GM19468 (cell line): ENCODE measurements at regions not wholly inside any gene's neighbourhood (a gene's known extent, or its start where the extent isn't known, plus 50 kb on each side); places are given as distances from the start of the nearest gene placed in this dataset.
A peak's percentile ranks its signal among the peaks of the same experiment; 100 is the strongest.
"Not testable (repeated sequence)": the region's sequence is repeated elsewhere in the genome, so short reads cannot be mapped to it uniquely, and the experiment has no call there.

Experiments used
- ATAC-seq: cut with Tn5 transposase; IDR thresholded peaks from one replicate; pipeline ENCODE4 v1.9.1; 2021; ENCODE audit warnings: mild to moderate bottlenecking, moderate library complexity, moderate number of reproducible peaks; ENCODE audit not compliant: unreplicated experiment; ENCODE audit errors: extremely low read depth

DNA sequence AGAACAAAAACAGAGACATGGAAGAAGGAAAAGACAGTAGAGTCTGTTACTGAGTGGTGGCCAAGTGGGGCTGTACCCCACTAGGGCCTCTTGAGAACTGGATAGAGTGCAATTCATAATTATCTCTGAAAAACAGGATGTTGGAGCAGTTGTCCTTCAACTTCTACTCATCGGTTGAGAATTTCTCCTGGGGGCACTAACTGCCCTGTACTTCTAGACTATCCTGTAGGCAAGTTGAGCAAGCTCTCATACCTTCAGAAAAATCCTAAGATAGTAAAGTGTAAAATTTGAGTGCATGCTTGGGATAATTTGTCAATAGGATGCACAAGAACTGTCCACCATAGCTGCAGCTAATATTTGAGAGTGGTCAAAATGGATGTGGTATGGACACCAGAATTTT lies 179.7 kb upstream of the CNKSR2 start:
- no peak for ATAC-seq

DNA sequence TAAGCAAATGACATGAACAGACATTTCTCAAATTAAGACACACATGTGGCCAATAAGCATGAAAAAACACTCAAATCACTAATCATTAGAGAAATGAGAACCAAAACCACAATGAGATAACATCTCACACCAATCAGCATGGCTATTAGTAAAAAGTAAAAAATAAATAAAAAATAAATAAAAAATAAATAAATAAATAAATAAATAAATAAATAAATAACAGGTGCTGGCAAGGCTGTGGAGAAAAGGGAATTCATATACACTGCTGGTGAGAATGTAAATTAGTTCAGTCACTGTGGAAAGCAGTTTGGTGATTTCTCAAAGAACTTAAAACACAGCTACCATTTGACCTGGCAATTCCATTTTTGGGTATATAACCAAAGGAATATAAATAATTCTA lies 167.1 kb upstream of the CNKSR2 start:
- no peak for ATAC-seq

DNA sequence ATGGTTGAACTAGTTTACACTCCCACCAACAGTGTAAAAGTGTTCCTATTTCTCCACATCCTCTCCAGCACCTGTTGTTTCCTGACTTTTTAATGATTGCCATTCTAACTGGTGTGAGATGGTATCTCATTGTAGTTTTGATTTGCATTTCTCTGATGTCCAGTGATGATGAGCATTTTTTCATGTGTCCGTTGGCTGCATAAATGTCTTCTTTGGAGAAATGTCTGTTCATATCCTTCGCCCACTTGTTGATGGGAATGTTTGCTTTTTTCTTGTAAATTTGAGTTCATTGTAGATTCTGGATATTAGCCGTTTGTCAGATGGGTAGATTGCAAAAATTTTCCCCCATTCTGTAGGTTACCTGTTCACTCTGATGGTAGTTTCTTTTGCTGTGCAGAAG lies 155.0 kb upstream of the CNKSR2 start:
- not testable (repeated sequence) for ATAC-seq

DNA sequence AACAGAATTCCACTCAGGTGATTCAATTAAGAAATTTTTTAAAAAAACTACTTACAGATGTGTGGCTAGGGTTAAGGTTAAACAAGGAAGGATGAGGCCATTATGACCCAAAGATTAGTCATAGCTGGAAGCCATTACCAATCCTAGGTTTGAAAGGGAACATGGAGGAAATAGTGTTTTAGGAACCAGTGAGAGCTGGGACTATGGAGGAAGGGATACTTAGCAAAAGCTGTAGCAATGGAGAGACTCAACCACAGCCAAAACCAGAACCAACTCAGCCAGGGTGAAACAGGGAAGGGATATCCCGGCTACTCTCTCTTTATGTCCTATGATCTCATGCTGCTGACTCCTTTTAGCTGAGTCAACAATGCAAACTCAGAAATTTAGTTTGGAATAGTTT lies 148.6 kb upstream of the CNKSR2 start:
- ATAC-seq, result no peak

DNA sequence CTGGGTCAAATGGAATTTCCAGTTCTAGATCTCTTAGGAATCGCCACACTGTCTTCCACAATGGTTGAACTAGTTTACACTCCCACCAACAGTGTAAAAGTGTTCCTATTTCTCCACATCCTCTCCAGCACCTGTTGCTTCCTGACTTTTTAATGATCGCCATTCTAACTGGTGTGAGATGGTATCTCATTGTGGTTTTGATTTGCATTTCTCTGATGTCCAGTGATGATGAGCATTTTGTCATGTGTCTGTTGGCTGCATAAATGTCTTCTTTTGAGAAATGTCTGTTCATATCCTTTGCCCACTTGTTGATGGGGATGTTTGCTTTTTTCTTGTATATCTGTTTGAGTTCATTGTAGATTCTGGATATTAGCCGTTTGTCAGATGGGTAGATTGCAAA lies 145.2 kb upstream of the CNKSR2 start:
- ATAC-seq, result not testable (repeated sequence)

DNA sequence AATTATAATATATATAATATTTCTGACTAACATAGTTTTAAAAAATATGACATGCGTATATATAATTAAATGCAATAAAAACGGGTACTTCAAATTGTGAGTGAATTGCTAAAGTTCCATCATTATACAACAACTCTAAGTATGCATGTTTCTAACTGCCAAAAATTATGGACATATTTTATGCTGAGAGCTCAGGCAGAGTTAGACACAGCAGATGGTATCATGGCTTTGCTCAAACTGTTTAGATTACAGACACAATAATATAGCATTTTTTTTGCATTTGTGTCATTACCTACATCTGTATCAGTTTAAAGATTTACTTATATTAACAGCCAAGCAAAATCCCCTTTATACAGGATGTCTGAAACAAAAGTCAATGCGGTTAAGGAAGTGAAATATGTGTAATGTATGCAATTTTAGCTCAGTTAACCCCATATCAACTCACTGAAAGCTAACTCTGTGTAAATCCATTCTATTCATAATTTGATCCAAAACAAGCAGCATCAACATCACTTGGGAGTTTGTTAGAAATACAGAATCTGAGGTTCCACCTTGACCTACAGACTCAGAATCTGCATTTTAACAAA lies 119.1 kb upstream of the CNKSR2 start:
- peak; percentile 50 for ATAC-seq

DNA sequence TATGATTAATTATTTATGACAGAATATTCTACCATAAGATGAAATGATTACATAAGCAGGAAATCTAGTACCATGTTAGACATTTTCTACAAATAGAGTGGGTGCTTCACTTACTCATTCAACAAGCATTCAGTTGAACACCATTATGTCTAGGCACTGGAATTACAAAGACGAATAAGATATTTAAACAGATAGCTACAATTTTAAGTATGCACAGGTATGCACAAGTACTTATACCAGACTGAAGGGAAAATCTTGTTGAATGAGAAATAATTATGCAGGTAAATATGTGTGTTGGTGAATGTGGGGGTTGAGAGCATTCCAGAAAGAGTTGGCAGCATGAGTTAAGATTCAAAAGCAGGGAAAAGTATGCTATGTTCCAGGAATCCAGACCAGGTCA lies 107.3 kb upstream of the CNKSR2 start:
- no peak for ATAC-seq

DNA sequence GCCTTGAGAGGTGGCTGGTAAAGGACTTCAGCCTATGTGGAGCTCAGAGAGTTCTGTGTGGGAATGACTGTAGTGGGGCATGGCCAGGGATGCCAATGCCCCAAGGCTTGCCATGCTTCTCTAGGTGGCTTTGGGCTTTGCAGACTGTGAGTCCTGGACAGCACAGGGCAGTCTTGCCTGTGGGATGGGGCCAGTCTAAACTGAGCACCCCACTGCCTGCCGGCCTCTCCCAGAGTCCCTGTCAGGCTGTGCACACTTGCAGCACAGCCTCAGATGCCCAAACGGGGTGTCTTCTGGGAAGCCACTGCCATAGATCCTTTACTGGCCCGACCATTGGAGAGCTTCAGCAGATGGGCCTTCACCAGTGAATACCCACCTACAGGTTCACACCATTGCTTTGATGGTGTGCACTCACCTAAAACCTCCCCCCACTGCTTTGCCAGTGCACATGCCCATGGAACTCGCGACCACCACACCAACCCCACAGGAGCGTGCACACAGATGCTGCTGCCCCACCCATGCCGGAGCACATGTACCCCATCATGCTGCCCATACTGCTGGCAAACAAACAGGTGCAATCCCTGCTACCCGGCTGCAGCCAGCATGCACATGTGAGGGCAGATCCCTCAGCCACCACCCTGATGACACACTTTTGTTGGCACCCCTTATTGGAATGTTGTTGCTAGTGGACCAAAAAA lies 97.3 kb upstream of the CNKSR2 start:
- ATAC-seq, result no peak

DNA sequence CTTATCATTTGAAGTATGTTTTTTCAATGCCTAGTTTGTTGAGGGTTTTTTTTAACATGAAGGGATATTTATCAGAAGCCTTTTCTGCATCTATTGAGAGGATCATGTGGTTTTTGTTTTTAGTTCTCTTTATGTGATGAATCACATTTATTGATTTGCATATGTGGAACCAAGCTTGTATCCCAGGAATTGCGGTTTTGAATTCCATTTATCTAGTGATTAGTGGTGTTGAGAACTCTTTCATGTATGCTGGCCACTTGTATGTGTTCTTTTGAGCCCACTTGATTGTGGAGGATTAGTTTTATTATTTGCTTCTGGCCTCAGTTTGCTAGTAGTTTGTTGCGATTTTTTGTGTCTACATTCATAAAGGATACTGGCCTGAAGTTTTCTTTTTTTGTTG lies 85.0 kb upstream of the CNKSR2 start:
- ATAC-seq, result no peak

DNA sequence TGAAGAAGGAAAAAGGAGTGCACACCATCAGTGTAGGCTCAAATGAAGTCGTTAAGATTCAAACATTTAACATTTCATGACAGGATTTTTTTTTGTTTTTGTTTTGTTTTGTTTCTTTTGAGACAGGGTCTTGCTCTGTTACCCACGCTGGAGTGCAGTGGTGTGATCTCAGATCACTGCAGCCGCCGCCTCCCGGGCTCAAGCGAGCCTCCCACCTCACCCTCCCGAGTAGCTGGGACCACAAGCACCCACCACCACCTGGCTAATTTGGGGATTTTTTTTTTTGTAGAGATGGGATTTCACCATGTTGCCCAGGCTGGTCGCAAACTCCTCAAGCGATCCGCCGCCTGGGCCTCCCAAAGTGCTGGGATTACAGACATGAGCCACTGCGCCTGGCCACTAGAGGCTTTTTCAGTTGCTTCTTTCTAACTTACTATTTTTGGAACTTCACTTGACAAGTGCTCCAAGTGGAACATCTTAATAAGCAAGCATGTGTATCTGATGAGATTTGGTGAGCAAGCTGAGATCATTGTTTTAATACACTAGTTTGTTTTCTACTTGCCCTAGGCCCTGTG lies 78.9 kb upstream of the CNKSR2 start:
- ATAC-seq, result no peak

DNA sequence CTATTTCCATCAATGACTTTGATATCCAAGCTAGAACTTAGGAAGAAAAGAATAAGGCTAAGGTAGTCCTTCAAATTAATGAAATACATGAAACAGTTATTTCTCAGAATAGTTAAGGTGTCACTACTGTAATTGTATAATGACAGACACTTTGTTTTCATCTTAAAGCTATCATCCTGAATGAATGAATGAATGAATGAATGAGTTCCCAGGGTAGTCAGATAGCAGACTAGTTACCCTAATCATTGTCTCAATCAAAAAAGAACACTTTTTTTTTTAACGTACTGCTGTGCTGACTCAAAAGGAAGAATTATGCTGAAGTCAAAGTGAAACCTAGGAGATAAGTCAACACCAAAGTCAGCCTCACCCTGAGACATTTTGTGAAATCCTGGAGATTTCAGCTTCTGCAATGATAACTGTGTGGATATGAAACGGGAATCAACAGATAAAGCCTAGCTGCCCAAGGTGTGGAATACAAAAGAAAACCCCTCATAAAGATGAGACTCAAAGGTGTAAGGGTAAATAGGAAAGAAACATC lies 68.3 kb upstream of the CNKSR2 start:
- ATAC-seq, result no peak

DNA sequence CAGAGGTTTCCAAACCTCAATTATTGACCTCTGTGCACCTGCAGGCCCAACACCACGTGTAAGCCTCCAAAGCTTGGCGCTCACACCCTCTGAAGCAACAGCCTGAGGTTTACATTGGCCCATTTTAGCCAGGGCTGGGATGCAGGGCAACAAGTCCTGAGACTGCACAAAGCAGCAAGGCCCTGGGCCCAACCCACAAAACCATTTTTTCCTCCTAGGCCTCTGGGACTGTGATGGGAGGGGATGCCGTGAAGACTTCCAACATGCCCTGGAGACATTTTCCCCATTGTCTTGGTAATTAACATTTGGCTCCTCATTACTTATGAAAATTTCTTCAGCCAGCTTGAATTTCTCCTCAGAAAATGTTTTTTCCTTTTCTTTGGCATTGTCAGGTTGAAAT lies 54.9 kb upstream of the CNKSR2 start:
- no peak for ATAC-seq
